ENCODE measurements at regions not wholly inside any gene's neighbourhood (a gene's known extent, or its start where the extent isn't known, plus 50 kb on each side); places are given as distances from the start of the nearest gene placed in this dataset.

- no peak overlapping the region for H3K27ac ChIP-seq
- H4K20me1 ChIP-seq (ENCODE audit: insufficient read depth, poor library complexity, severe bottlenecking), result no peaks in the 10 kb centered on the region
- H3K4me1 ChIP-seq (ENCODE audit: insufficient read depth), result no peaks in the 10 kb centered on the region
- no peaks in the 10 kb centered on the region for H3K9me3 ChIP-seq (ENCODE audit: low read depth)
- no peak overlapping the region for H2AFZ ChIP-seq
- H3K36me3 ChIP-seq (replicated peaks; ENCODE audit: insufficient read depth, low read depth), result no peaks in the 10 kb centered on the region
- no peak for TF ChIP-seq EZH2 (IDR thresholded peaks at IDR 0.05; ENCODE audit: borderline replicate concordance)
- TF ChIP-seq EZH2phosphoT487 (IDR thresholded peaks at IDR 0.05; ENCODE audit: low read depth, severe bottlenecking, unreplicated experiment), result no peak
- TF ChIP-seq, protein P1, sequence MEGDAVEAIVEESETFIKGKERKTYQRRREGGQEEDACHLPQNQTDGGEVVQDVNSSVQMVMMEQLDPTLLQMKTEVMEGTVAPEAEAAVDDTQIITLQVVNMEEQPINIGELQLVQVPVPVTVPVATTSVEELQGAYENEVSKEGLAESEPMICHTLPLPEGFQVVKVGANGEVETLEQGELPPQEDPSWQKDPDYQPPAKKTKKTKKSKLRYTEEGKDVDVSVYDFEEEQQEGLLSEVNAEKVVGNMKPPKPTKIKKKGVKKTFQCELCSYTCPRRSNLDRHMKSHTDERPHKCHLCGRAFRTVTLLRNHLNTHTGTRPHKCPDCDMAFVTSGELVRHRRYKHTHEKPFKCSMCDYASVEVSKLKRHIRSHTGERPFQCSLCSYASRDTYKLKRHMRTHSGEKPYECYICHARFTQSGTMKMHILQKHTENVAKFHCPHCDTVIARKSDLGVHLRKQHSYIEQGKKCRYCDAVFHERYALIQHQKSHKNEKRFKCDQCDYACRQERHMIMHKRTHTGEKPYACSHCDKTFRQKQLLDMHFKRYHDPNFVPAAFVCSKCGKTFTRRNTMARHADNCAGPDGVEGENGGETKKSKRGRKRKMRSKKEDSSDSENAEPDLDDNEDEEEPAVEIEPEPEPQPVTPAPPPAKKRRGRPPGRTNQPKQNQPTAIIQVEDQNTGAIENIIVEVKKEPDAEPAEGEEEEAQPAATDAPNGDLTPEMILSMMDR (IDR thresholded peaks at IDR 0.05; ENCODE audit: poor library complexity), result no peak
- no peak overlapping the region for H3K4me3 ChIP-seq
- no peaks in the 10 kb centered on the region for H3K9me2 ChIP-seq (replicated peaks; ENCODE audit: insufficient read depth)
- H3K27me3 ChIP-seq, result no peaks in the 10 kb centered on the region
- DNase-seq (ENCODE audit: low spot score), result no peak
- WGBS (ENCODE audit: low lambda C conversion rate, missing lambda C conversion rate), result 21% methylated on average over 2 of the region's 2 CpGs
- no peaks in the 10 kb centered on the region for H3K79me2 ChIP-seq
- no peak overlapping the region for H3K4me2 ChIP-seq
Measured at GRCh38 chr16:7887316-7887715, 554.7 kb downstream of the RBFOX1 start.

GRCh38 chr16:7871979-7872378 lies 539.3 kb downstream of the RBFOX1 start:
- H3K4me1 ChIP-seq (ENCODE audit: insufficient read depth), result no peaks in the 10 kb centered on the region
- TF ChIP-seq EZH2phosphoT487 (IDR thresholded peaks at IDR 0.05; ENCODE audit: low read depth, severe bottlenecking, unreplicated experiment) (no peak), EZH2 (IDR thresholded peaks at IDR 0.05; ENCODE audit: borderline replicate concordance) (no peak)
- TF ChIP-seq, protein P1 (IDR thresholded peaks at IDR 0.05; ENCODE audit: poor library complexity), result no peak
- no peaks in the 10 kb centered on the region for H3K9me2 ChIP-seq (replicated peaks; ENCODE audit: insufficient read depth)
- no peak overlapping the region for H3K4me2 ChIP-seq
- H3K9me3 ChIP-seq (ENCODE audit: low read depth), result no peaks in the 10 kb centered on the region
- no peak overlapping the region for H3K4me3 ChIP-seq
- no peak overlapping the region for H2AFZ ChIP-seq
- no peaks in the 10 kb centered on the region for H3K27me3 ChIP-seq
- no peak overlapping the region for H3K27ac ChIP-seq
- H3K79me2 ChIP-seq, result no peaks in the 10 kb centered on the region
- WGBS (ENCODE audit: low lambda C conversion rate, missing lambda C conversion rate), result 85% methylated on average over 2 of the region's 2 CpGs
- no peak for DNase-seq (ENCODE audit: low spot score)
- no peaks in the 10 kb centered on the region for H3K36me3 ChIP-seq (replicated peaks; ENCODE audit: insufficient read depth, low read depth)
- no peaks in the 10 kb centered on the region for H4K20me1 ChIP-seq (ENCODE audit: insufficient read depth, poor library complexity, severe bottlenecking)

DNA sequence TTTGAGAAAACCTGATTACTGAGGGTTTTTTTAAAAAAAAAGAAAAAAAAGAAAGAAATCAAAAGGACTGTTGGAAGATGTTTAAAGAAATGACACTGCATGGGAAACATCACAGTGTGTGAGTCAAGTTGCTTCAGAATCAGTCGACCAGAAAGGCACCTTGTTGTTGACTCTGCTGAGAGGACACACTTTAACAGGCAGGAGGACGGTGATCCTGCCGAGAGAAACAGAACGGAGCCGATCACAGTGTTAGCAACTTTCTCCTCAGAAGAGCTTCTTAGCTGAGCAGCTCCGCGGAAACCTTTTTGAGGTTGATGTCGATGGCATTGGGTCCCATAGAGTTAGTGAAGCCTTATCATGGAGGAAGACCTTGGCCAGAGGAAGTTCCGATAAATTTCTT lies 538.7 kb downstream of the RBFOX1 start:
- Histone ChIP-seq H4K20me1 (ENCODE audit: insufficient read depth, poor library complexity, severe bottlenecking) (no peaks in the 10 kb centered on the region), H3K27ac (no peak overlapping the region), H3K36me3 (replicated peaks; ENCODE audit: insufficient read depth, low read depth) (no peaks in the 10 kb centered on the region), H3K9me2 (replicated peaks; ENCODE audit: insufficient read depth) (no peaks in the 10 kb centered on the region), H3K4me2 (no peak overlapping the region), H3K4me1 (ENCODE audit: insufficient read depth) (no peaks in the 10 kb centered on the region), H3K79me2 (no peaks in the 10 kb centered on the region), H3K9me3 (ENCODE audit: low read depth) (no peaks in the 10 kb centered on the region), H3K4me3 (no peak overlapping the region), H3K27me3 (no peaks in the 10 kb centered on the region), H2AFZ (no peak overlapping the region)
- 79% methylated on average over 9 of the region's 9 CpGs for WGBS (ENCODE audit: low lambda C conversion rate, missing lambda C conversion rate)
- no peak for DNase-seq (ENCODE audit: low spot score)
- no peak for TF ChIP-seq EZH2 (IDR thresholded peaks at IDR 0.05; ENCODE audit: borderline replicate concordance)
- TF ChIP-seq, protein P1 (IDR thresholded peaks at IDR 0.05; ENCODE audit: poor library complexity), result no peak
- no peak for TF ChIP-seq EZH2phosphoT487 (IDR thresholded peaks at IDR 0.05; ENCODE audit: low read depth, severe bottlenecking, unreplicated experiment)

- DNase-seq (ENCODE audit: low spot score), result no peak
- H2AFZ ChIP-seq, result no peak overlapping the region
- no peak overlapping the region for H3K4me3 ChIP-seq
- no peaks in the 10 kb centered on the region for H3K36me3 ChIP-seq (replicated peaks; ENCODE audit: insufficient read depth, low read depth)
- no peaks in the 10 kb centered on the region for H3K9me3 ChIP-seq (ENCODE audit: low read depth)
- H3K4me1 ChIP-seq (ENCODE audit: insufficient read depth), result no peaks in the 10 kb centered on the region
- H3K4me2 ChIP-seq, result no peak overlapping the region
- H4K20me1 ChIP-seq (ENCODE audit: insufficient read depth, poor library complexity, severe bottlenecking), result no peaks in the 10 kb centered on the region
- H3K27me3 ChIP-seq, result no peaks in the 10 kb centered on the region
- H3K79me2 ChIP-seq, result no peaks in the 10 kb centered on the region
- WGBS (ENCODE audit: low lambda C conversion rate, missing lambda C conversion rate), result 80% methylated on average over 1 of the region's 1 CpG
- H3K27ac ChIP-seq, result no peak overlapping the region
- TF ChIP-seq EZH2 (IDR thresholded peaks at IDR 0.05; ENCODE audit: borderline replicate concordance) (no peak), EZH2phosphoT487 (IDR thresholded peaks at IDR 0.05; ENCODE audit: low read depth, severe bottlenecking, unreplicated experiment) (no peak)
- TF ChIP-seq, protein P1 (IDR thresholded peaks at IDR 0.05; ENCODE audit: poor library complexity), result no peak
- H3K9me2 ChIP-seq (replicated peaks; ENCODE audit: insufficient read depth), result no peaks in the 10 kb centered on the region
Measured at GRCh38 chr16:7867831-7868230, 535.2 kb downstream of the RBFOX1 start.
